OCI-LY1 (cell line): ENCODE measurements at regions not wholly inside any gene's neighbourhood (a gene's known extent, or its start where the extent isn't known, plus 50 kb on each side); places are given as distances from the start of the nearest gene placed in this dataset.

Source experiments
- H2AFZ ChIP-seq: fragments of 200-600 bp; sonication (generic), shearing (Covaris generic); 2 replicates; pipeline ENCODE4 v1.6.0; 2014; ENCODE audit warnings: antibody characterized with exemption, mild to moderate bottlenecking, low read length
- H3F3A ChIP-seq: fragments of 200-600 bp; sonication (generic), shearing (Covaris generic); 2 replicates; pipeline ENCODE4 v1.6.0; 2014; ENCODE audit warnings: mild to moderate bottlenecking, antibody characterized with exemption, low read length, moderate library complexity; ENCODE audit not compliant: insufficient read depth
- H3K27ac ChIP-seq: fragments of 200-600 bp; sonication (generic); 2 replicates; pipeline ENCODE4 v1.5.1; 2014; ENCODE audit warnings: low read length, mixed run types, mild to moderate bottlenecking, low read depth; ENCODE audit not compliant: poor library complexity, severe bottlenecking
- H3K27me3 ChIP-seq: fragments of 200-600 bp; sonication (generic); 2 replicates; pipeline ENCODE4 v1.6.0; 2014; ENCODE audit warnings: antibody characterized with exemption, mild to moderate bottlenecking, low read length, moderate library complexity; ENCODE audit not compliant: insufficient read depth
- H3K36me3 ChIP-seq: fragments of 200-600 bp; sonication (generic); 2 replicates; pipeline ENCODE4 v1.6.1; 2014; ENCODE audit warnings: mild to moderate bottlenecking, antibody characterized with exemption, low read length, moderate library complexity, mixed read lengths; ENCODE audit not compliant: insufficient read depth
- H3K4me1 ChIP-seq: fragments of 200-600 bp; sonication (generic); 2 replicates; pipeline ENCODE4 v1.5.1; 2014; ENCODE audit warnings: mild to moderate bottlenecking, low read length, moderate library complexity; ENCODE audit not compliant: insufficient read depth, severe bottlenecking
- H3K4me2 ChIP-seq: fragments of 200-600 bp; sonication (generic), shearing (Covaris generic); 2 replicates; pipeline ENCODE4 v1.6.1; 2014; ENCODE audit warnings: low read length
- H3K4me3 ChIP-seq: fragments of 200-600 bp; sonication (generic); 2 replicates; pipeline ENCODE4 v1.5.1; 2014; ENCODE audit warnings: low read length, low read depth, mild to moderate bottlenecking, mixed read lengths; ENCODE audit not compliant: poor library complexity, severe bottlenecking
- H3K79me2 ChIP-seq: fragments of 200-600 bp; shearing (Covaris generic); 2 replicates; pipeline ENCODE4 v1.6.1; 2016; ENCODE audit warnings: mixed run types, low read length, mixed read lengths; ENCODE audit not compliant: insufficient read depth
- H3K9ac ChIP-seq: fragments of 200-600 bp; sonication (generic), shearing (Covaris generic); 2 replicates; pipeline ENCODE4 v1.6.1; 2014; ENCODE audit warnings: mild to moderate bottlenecking, low read length, mixed read lengths
- H3K9me2 ChIP-seq: fragments of 200-600 bp; sonication (generic), shearing (Covaris generic); 2 replicates; pipeline ENCODE4 v1.6.1; 2014; ENCODE audit warnings: low read depth, mild to moderate bottlenecking, low read length, mixed read lengths
- H3K9me3 ChIP-seq: fragments of 200-600 bp; shearing (Covaris generic); 2 replicates; pipeline ENCODE4 v1.6.1; 2014; ENCODE audit warnings: low read length, mixed read lengths
- H4K20me1 ChIP-seq: fragments of 200-600 bp; sonication (generic), shearing (Covaris generic); 2 replicates; pipeline ENCODE4 v1.6.0; 2016; ENCODE audit warnings: mild to moderate bottlenecking, low read length; ENCODE audit not compliant: insufficient read depth
- EZH2 ChIP-seq: fragments of 200-600 bp; sonication (generic), shearing (Covaris generic); IDR thresholded peaks from 2 replicates; pipeline ENCODE4 v1.8.0; 2017; ENCODE audit warnings: borderline replicate concordance, mixed run types, mild to moderate bottlenecking, antibody characterized with exemption, low read length, moderate library complexity, mixed read lengths
- TF ChIP-seq, protein P1 (sequence below): fragments of 200-600 bp; sonication (generic), shearing (Covaris generic); IDR thresholded peaks from 2 replicates; pipeline ENCODE4 v1.5.1; 2017; ENCODE audit warnings: mild to moderate bottlenecking, antibody characterized with exemption, low read length, moderate library complexity, mixed read lengths

DNA sequence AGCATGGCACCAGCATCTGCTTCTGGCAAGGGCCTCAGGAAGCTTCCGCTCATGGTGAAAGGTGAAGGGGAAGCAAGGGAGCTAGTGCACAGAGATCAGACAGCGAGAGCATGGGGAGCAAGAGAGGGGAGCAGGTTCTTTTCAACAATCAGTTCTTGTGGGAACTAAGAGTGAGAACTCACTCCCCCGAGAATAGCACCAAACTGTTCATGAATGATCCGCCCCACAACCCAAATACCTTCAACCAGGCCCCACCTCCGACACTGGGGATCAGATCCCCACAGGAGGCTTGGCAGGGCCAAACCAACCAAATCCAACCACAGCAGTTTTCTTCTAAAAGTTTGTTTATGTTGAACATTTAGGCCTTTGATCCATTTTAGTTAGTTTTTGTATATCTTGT lies 69.7 kb upstream of the BHLHE23 start:
- peaks cover 4% of the 10 kb centered on the region; the same call in 1 of the 2 replicates for H3K9me3 ChIP-seq
- no peaks in the 10 kb centered on the region for H3K9me2 ChIP-seq
- no peak for TF ChIP-seq EZH2
- TF ChIP-seq, protein P1, sequence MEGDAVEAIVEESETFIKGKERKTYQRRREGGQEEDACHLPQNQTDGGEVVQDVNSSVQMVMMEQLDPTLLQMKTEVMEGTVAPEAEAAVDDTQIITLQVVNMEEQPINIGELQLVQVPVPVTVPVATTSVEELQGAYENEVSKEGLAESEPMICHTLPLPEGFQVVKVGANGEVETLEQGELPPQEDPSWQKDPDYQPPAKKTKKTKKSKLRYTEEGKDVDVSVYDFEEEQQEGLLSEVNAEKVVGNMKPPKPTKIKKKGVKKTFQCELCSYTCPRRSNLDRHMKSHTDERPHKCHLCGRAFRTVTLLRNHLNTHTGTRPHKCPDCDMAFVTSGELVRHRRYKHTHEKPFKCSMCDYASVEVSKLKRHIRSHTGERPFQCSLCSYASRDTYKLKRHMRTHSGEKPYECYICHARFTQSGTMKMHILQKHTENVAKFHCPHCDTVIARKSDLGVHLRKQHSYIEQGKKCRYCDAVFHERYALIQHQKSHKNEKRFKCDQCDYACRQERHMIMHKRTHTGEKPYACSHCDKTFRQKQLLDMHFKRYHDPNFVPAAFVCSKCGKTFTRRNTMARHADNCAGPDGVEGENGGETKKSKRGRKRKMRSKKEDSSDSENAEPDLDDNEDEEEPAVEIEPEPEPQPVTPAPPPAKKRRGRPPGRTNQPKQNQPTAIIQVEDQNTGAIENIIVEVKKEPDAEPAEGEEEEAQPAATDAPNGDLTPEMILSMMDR = no peak

DNA sequence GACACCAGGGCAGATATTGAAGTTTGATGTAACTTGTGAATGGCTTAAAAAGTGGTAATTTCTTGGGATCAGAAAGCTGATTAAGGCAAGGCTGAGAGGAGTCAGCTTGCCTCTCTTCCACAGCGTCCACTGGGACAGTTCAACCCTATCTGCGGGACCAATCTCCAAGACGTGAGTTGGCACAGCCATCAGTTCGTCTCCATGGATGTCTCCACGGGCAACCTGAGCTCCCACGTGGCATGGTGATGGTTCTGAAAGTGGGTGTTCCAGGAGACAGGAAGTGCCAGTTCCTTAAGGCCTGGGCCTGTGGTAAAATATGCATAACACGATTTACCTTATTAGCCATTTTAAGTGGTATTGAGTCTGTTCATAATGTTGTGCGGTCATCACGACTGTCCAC lies 67.9 kb upstream of the BHLHE23 start:
- no peak for TF ChIP-seq EZH2
- TF ChIP-seq, protein P1 = no peak
- H3F3A ChIP-seq = no peaks in the 10 kb centered on the region
- no peaks in the 10 kb centered on the region for H4K20me1 ChIP-seq
- H3K27ac ChIP-seq = no peak overlapping the region
- no peaks in the 10 kb centered on the region for H3K4me1 ChIP-seq
- no peaks in the 10 kb centered on the region for H3K79me2 ChIP-seq
- no peaks in the 10 kb centered on the region for H3K27me3 ChIP-seq
- no peak overlapping the region for H3K4me2 ChIP-seq
- no peak overlapping the region for H3K4me3 ChIP-seq
- H3K9me2 ChIP-seq = no peaks in the 10 kb centered on the region
- H3K9me3 ChIP-seq = peaks cover 4% of the 10 kb centered on the region; the same call in 1 of the 2 replicates
- H2AFZ ChIP-seq = no peak overlapping the region
- H3K9ac ChIP-seq = no peak overlapping the region
- no peaks in the 10 kb centered on the region; the same call in 1 of the 2 replicates for H3K36me3 ChIP-seq

More for the DNA sequence above, 69.7 kb upstream of the BHLHE23 start:
- no peaks in the 10 kb centered on the region; the same call in 1 of the 2 replicates for H3K36me3 ChIP-seq
- no peak overlapping the region for H3K9ac ChIP-seq
- H2AFZ ChIP-seq = no peak overlapping the region
- no peaks in the 10 kb centered on the region for H3K27me3 ChIP-seq
- H4K20me1 ChIP-seq = no peaks in the 10 kb centered on the region
- H3K4me2 ChIP-seq = no peak overlapping the region
- H3K27ac ChIP-seq = no peak overlapping the region
- no peaks in the 10 kb centered on the region for H3K4me1 ChIP-seq
- no peak overlapping the region for H3K4me3 ChIP-seq
- no peaks in the 10 kb centered on the region for H3F3A ChIP-seq
- no peaks in the 10 kb centered on the region for H3K79me2 ChIP-seq

DNA sequence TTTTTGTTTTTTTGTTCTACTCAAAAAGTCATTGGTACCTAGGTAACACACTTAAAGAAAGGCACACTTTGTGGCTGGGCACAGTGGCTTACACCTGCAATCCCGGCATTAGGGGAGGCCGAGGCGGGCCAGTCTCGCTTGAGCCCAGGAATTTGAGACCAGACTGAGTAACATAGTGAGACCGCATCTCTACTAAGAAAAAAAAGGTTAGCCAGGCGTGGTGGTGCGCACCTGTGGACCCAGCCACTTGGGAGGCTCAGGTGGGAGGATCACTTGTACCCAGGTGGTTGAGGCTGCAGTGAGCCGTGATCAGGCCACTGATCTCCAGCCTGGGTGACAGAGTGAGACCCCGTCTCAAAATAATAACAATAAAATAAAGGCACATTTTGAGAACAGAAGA lies 67.4 kb upstream of the BHLHE23 start:
- H2AFZ ChIP-seq = no peak overlapping the region
- no peaks in the 10 kb centered on the region for H3F3A ChIP-seq
- no peak overlapping the region for H3K9ac ChIP-seq
- H4K20me1 ChIP-seq = no peaks in the 10 kb centered on the region
- H3K79me2 ChIP-seq = no peaks in the 10 kb centered on the region
- no peak overlapping the region for H3K4me2 ChIP-seq
- H3K9me2 ChIP-seq = no peaks in the 10 kb centered on the region
- TF ChIP-seq EZH2 = no peak
- TF ChIP-seq, protein P1 = no peak
- no peaks in the 10 kb centered on the region; the same call in 1 of the 2 replicates for H3K36me3 ChIP-seq
- H3K4me1 ChIP-seq = no peaks in the 10 kb centered on the region
- H3K27me3 ChIP-seq = no peaks in the 10 kb centered on the region
- H3K4me3 ChIP-seq = no peak overlapping the region
- H3K9me3 ChIP-seq = peaks cover 4% of the 10 kb centered on the region; the same call in 1 of the 2 replicates
- no peak overlapping the region for H3K27ac ChIP-seq
